Activated CD8-positive, alpha-beta memory T cell treated with anti-CD3 and anti-CD28 coated beads for 1 hour (primary cell): ENCODE measurements at regions not wholly inside any gene's neighbourhood (a gene's known extent, or its start where the extent isn't known, plus 50 kb on each side); places are given as distances from the start of the nearest gene placed in this dataset.

ENCODE experiments used
- DNase-seq, 2 donors: peaks; one replicate each; pipeline ENCODE4 v3.0.0-alpha.2; 2020; ENCODE audit warnings: low read depth in 1 of 2; ENCODE audit errors: extremely low read depth in 1 of 2

GRCh38 chr9:38164659-38165221 is 95.7 kb upstream of the SHB start:
- DNase-seq = no peak

GRCh38 chr9:38163518-38163917 is 94.5 kb upstream of the SHB start:
- DNase-seq = no peak

GRCh38 chr9:38162332-38163211 is 93.5 kb upstream of the SHB start:
- no peak for DNase-seq

- peak; percentile 12 to 44 for DNase-seq
Measured at GRCh38 chr9:38160613-38161215, 91.7 kb upstream of the SHB start.

- no peak for DNase-seq
Measured at GRCh38 chr9:38159599-38159998, 90.6 kb upstream of the SHB start.

- no peak for DNase-seq
Measured at GRCh38 chr9:38158628-38159027, 89.6 kb upstream of the SHB start.

GRCh38 chr9:38157711-38158110 is 88.7 kb upstream of the SHB start:
- no peak for DNase-seq

GRCh38 chr9:38154501-38155421 is 85.7 kb upstream of the SHB start:
- no peak for DNase-seq

- no peak for DNase-seq
Measured at GRCh38 chr9:38153910-38154291, 84.9 kb upstream of the SHB start.

- DNase-seq = no peak
Measured at GRCh38 chr9:38153152-38153909, 84.3 kb upstream of the SHB start.

GRCh38 chr9:38149647-38150046 is 80.6 kb upstream of the SHB start:
- DNase-seq = no peak

- DNase-seq = no peak
Measured at GRCh38 chr9:38146844-38147243, 77.8 kb upstream of the SHB start.

- DNase-seq = no peak
Measured at GRCh38 chr9:38145526-38146053, 76.6 kb upstream of the SHB start.

GRCh38 chr9:38144421-38144820 is 75.4 kb upstream of the SHB start:
- no peak for DNase-seq

- no peak for DNase-seq
Measured at GRCh38 chr9:38141746-38142591, 72.9 kb upstream of the SHB start.

- no peak for DNase-seq
Measured at GRCh38 chr9:38138276-38138675, 69.2 kb upstream of the SHB start.

GRCh38 chr9:38137342-38137741 is 68.3 kb upstream of the SHB start:
- no peak for DNase-seq

GRCh38 chr9:38136386-38136785 is 67.4 kb upstream of the SHB start:
- no peak for DNase-seq

- DNase-seq = no peak
Measured at GRCh38 chr9:38134611-38135237, 65.7 kb upstream of the SHB start.
